HG02588 (cell line): ENCODE measurements at regions not wholly inside any gene's neighbourhood (a gene's known extent, or its start where the extent isn't known, plus 50 kb on each side); places are given as distances from the start of the nearest gene placed in this dataset.

Source experiments
- ATAC-seq: cut with Tn5 transposase; IDR thresholded peaks from one replicate; pipeline ENCODE4 v1.9.1; 2021; ENCODE audit warnings: mild to moderate bottlenecking, moderate library complexity; ENCODE audit not compliant: unreplicated experiment

DNA sequence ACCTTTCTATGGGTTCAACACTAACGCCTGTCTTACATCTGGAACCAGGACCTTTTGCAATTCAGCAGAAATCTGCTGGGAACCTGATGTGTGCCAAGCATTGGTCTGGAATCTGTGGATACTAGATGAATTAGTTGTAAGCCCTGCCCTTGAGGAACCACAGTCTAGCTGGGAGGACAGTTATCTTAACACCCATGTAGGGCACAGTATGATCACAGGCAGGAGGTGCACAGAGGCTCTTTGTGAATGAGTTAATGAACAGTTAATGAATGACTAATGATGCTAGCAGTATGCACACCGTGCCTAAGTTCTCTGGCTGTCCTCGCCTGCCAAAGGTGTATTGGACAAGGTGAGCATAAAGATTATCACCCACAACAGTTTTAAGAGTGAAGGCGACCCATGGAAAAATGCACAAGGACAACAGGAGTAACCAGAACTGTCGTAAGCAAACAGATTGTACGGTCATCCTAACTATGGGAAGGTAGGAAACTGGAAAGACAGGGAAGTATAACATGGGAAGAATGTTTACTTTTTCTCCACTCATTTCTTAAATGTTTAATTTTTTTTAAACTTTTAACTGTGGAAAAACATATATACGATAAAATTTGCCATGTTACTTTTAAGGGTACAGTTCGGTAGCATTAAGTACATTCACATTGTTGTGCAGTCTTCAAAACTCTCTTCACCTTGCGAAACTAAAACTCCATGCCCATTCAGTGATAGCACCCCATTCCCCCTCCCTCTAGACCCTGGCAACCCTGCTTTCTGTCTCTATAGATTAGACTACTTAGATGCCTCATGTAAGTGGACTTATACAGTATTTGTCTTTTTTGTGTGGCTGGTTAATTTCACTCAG, 139.9 kb downstream of the CXCL12 start:
- ATAC-seq, result no peak

DNA sequence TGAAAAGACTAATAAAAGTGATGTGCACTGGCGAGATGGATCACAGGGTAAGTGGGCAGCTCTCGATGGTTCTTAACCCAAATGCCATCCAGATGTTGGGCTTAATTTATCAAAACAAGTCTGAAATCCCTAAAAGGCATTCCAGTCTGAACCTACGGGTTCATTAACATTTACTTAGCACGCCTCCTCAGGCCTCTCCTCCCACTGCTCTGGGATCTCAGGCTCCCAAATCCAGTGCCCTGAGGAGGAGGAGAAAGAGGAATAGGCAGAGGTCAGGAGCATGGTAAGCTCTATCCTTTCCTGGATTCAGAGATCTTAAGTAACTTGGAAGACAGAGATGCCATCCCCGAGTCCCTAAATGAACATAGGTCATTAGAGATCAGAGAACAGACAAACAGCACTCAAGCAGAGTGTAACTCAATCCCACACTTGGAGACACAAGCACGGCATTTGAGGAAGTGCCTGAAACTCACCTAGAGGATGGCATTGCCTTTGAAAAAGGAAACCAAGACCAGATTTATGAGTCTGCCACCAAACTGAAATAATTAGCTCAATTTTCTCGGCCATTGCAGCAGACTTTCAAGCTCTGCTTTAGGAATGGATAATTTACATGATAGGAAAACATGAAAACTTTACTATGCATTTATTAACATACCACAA, 140.9 kb downstream of the CXCL12 start:
- ATAC-seq, result no peak

DNA sequence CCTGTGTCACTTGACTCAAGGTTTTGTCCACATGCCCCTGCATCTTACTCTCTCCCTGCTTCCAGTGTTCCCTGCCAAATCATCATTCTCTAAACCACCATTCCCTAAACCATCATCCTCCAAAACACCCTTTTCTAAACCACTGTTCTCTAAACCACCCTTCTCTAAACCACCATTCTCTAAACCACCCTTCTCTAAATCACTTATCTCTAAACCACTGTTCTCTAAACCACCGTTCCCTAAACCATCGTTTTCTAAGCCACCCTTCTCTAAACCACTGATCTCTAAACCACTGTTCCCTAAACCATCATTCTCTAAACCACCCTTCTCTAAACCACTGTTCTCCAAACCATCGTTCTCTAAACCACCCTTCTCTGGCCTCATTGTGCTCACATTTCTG, 142.1 kb downstream of the CXCL12 start:
- ATAC-seq, result no peak

DNA sequence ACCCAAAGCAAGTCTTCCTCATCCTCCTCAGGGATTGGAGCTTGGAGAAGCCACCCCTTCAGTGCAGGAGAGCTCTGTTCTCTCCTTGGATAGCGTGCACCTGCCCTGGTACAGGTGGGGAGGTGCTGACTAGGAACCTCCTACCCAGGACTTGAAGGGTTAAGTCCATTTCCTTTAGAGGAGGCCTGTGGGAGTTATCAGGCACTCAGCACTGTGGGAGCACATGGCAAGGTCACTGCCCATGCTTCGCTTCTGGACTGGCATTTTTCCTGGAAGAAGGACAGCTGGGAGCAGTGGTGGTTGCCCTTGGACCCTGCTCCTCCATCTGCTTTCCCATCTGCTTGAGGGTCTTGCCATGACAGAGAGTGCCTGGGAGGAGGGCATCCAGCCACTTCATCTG, 142.8 kb downstream of the CXCL12 start:
- ATAC-seq, result no peak

DNA sequence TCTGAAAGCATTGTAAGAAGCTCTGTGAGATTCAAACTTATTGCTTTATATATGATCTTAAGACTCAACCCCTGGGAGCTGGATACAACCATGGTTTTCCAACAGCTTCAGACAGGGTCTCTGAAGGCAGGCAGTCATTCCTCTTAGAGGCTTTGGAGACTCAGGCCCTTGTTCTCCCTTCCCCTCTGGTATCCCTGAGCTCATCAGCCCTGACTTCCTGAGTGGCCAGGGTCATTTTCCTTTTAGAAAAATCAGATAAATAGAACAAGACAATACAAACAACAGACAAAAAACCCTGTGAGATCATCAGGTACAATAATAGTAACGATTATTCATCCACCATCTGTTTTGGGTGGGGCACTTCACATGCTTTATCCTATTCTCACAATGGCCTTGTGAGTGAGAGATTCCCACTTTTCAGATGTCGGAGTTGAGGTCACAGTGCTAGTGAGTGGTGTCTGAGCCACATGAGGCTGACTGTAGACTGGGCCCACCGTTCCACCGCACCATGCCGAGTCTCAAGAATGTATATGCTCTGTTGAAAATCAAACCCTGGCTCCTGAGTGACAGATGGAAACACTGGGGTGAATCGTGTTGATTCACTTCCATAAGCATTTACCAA, 144.2 kb downstream of the CXCL12 start:
- ATAC-seq, result no peak

DNA sequence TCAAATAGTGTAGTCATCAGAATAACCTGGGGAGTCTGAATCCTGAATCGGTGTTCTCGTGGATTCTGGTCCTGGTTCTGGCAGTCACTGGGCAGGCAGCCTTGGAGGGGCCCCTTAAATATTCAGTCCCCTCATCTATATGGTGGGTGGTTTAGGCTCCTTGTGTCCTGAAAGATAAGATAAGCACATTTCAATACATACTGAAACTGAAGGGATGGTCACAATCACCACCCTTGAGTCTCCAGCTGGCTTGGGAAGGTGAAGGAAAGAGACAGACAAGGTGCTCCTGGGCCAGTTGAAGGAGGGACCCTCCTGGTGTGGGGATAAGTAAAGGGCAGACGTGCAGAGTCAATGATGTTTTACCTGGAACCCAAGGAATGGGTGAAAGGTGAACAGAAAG, 146.7 kb downstream of the CXCL12 start:
- ATAC-seq, result no peak

DNA sequence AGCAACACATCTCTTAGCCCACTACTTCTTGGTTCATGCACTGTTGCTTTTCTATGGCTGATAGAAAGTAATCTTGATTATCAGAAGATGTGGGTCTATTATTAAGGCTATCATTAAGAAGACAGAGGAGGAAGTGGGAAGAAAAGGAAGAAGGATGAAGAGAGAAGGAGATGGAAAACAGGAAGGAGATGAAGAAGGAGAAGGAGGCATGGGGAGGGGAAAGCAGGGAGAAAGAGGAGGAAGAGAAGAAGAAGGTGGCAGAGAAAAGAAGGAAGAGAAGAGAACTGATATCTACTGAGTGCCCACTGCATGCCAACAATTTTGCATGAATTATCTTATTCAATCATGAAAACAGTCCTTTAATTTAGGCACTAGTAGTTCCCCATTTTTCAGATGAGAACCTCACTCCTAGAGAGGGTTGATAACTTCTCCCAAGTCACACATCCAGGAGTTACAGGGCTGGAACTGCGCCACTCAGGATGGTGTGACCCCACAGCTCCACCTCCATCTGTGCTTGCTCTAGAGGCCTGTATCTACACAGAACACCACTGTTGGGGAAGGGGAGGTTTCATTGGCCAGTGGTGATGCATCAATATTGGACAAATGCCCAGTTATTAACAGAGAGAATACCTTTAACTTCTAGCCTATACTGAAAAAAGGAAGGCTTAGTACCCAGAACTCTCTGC, 147.4 kb downstream of the CXCL12 start:
- ATAC-seq, result no peak

DNA sequence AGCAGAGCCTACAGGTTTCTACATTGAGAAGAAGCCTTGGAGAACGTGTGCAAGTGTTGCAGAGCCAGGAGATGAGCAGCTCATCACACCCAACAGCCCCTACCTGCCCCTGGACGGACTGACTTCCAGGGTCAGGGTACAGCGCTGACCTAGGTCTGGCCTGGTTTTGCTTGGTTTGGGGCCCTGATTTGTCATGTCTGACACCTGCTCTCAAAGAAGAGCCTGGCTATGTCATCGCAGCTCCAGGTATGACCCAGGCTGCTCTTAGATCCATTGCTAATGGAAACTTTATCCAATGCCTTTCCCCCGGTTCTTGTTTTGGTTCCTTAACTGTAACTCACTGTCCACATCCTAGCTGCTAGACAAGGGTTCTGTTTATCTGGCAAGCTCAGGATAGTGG, 149.5 kb downstream of the CXCL12 start:
- ATAC-seq, result no peak

DNA sequence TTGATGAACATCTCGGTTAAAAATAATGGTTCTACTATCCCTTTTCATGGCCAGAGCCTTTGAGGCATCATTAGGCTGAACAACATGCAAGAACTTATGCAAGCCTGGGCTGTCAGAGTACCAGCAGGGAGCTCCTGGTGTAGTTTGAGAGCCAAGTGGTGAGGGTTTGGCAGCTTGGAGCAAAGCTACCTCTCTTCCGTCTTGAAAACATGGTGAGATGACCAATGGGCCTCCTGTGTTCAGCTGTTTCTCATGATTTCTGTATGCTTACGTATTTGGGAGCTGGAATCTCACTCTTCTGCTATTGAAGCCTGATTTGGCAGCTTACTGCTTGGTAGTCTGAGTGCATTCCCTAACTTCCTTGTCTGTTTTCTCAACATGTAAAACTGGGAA, 150.4 kb downstream of the CXCL12 start:
- no peak for ATAC-seq

DNA sequence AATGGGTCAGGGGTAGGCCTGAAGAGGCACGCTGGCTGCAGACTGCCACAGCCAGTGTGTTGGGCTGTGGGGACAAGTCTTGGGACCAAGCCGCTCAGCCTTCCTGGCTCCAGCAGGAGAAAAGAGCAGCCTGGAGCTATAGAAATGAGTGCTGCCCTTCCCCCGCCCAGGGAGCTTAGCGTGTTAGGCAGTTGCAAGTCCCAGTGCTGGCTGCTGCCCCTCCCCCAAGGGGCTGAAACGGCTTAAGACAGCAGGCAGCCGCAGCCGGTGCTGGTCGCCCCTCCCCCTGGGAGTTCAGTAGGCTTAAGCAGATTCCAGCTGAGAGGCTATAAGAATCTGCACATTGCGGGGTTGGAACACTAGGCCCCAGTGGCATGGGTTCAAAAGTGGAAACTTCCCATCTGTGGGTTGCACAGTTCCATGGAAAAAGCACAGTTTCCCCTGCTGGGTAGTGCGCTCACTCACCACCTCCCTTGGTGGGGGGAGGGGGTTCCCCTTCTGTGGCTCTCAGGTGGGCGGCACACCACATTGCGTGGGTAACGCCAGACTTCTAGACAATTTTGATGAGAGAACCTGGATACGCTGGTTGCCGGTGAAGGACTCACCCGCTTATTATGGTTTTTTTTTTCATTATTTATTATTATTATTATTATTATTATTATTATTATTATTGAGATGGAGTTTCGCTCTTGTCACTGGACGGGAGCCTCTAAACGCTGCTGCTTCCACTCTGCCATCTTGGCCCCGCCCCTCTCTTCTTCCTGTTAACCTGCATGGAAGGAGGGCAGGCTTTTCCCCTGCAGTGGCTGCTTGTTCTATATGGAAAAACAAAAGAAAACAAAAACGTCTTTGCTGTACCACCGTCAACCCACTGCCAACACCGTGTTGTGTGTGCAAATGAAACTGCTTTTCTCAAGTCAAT, 151.1 kb downstream of the CXCL12 start:
- ATAC-seq, result no peak

DNA sequence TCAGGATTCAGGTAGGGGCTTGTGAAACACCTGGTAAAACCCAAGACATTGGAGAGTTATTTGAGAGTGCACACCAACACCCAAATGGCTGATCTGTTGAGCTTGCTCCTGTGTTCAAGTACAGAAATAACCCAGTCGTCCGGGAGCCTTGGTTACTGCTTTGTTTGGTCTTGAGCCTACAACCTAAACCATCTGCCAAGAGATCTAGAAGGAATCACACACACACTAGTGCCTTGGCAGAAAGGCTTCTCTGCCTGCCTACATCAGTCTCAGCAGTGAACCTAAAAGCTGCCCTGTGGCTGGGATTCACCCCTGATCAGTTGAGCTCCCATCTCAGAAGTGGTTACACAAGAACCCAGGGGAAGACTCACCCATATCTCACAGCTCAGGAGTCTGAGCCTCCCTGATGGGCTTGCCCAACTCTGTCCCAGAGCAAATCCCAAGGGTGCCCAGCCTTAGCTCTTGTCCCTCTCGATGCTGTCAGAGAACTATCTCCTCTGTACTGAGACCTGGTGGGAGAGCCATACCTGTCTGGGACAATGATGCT, 167.6 kb downstream of the CXCL12 start:
- ATAC-seq, result no peak

DNA sequence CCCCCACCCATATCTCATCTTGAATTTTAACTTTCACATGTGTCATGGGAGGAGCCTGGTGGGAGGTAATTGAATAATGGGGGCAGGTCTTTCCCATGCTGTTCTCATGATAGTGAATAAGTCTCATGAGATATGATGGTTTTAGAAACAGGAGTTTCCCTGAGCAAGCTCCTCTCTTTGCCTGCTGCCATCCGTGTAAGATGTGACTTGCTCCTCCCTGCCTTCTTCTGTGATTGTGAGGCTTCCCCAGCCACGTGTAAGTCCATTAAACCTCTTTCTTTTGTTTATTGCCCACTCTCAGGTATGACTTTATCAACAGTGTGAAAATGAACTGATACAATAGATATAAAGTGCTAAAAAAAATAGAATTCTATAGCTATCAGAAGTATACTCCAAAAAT, 168.8 kb downstream of the CXCL12 start:
- ATAC-seq, result no peak

DNA sequence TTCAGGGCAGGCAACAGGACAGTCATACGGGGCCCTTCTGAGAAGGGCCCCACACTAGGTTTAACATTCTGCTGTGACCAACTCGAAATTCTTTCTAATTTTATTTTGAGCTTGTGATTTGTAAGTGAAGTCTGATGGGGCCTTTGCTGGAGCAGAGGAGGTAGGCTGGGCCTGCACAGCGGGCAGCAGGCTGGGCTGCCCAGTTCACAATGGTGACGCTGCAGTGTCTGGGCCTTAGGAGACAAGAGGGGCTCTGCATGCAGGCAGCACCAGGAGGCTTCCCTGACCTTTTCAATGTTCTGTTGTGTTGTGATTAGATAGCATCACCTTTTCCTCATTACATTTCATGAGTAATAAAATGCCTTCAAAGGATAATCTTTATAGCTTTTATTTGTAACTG, 175.1 kb downstream of the CXCL12 start:
- no peak for ATAC-seq

DNA sequence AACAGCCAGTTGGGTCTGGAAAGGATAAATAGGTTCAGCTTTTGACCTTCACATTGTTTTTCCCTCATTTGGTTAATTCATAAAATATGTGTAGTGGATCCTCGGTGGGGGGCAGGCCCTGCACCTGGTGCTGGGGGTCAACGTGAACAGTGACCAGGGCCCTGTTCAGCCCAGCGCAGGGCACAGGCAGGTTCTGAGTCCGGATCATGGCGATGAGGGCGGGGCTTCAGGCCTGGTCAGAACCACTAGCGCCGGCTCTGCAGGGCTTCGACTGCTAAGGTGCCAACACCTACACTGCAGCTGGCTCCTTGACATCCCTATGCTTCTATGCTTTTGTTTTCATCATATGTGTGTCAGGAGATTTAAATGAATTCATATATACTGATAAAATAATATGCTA, 177.7 kb downstream of the CXCL12 start:
- ATAC-seq, result no peak

DNA sequence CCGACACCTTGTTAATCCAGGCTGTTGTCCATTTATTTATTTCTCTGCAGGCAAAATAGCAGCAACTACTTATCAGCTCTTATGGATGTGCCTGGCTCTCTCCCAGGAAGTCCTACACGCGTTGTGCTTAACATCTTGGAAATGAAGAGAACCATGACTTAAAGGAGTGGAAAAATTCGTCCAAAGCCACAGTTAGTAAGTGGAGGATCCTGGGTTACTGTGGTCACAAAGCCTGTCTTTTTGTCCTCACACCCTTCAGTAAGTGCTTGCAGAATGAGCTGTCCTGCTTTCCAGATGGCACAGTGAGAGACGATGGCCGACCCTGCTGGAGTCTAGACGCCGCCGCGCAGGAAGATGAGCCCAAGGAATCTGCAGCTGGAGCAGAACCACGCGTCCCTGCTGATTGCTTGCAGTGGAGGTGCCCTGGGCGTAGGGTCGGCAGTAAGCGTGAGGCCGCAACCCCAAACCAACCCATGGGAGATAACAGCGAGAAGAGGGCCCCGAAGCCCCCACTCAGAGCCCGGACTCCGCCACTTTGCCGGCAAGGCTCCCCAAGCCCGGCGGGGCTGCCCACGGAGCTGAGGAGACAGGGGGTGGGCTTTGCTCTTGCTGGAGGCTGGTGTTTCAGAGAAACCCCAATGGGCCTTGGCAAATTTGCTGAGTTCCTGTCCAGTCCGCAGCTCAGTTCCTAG, 178.6 kb downstream of the CXCL12 start:
- no peak for ATAC-seq

DNA sequence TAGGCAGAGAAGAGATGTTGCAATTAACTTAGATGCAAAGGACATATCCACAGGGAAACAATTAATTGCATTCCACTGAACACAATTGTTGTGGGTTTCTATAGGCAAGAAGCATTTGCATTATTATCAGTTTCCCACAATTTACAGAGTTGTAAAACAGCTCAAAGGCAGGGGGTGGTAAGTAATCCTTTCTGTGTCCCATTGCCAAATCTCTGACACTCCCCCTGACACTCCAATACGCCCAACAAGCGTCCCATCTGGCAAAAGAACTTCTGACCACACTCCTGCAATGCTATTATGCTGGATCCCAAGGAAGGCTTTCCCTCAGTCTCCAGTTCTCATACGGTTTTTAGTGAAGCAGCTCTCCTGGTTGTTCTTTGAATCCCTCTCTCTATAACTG, 179.8 kb downstream of the CXCL12 start:
- no peak for ATAC-seq

DNA sequence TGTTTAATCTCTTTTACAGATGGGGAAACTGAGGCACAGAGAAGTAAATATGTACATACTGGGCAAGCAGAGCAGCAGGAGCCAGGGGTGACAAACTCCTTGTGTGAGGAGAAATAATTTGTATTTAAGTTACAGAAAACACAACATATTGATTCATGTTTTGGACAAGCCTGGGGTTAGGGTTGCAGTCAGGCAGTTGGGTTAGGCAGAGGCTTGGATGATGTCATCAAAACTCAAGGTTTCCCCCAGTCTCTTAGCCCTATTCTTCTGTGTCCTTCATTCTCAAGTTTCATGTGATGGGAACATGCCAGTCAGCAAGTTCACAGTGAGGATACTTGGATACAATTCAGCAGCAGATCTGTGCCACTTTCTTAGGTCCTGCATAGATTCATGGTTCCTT, 181.4 kb downstream of the CXCL12 start:
- no peak for ATAC-seq

DNA sequence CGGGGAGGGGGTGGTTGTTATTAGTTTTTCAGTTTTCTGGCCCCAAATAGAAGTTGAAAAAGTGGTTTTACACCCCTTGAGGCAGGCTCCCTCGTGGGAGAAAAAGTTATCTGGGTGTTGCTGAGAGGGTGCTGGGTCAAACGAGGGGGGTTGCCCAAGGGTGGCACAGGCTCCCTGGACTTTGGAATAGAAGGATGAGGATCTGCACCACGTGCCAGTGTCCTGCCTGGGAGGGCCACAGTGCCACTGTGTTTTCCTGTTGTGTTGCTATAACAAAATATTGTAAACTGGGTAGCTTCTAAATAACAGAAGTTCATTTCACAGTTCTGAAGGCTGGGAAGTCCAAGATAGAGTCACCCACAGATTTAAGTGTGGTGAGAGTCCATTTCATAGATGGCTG, 181.9 kb downstream of the CXCL12 start:
- no peak for ATAC-seq

DNA sequence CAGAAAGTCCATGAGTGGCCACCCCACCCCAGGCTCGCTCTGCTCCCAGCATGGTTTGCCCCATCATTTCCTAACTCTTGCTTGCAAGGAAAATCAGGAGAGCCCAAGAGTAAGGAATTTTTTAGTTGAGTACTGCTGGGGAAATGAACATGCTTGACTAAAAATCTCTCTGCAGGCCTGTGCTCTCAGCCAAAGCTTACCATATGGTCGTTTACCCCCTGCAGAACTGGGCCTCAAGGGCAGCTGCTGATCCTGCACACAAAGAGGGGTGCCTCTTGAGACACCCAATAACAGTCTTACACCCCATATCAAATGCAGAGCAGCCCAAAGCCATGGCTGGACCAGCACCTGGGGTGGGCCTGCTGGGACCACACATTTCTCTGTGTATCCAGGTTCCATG, 183.2 kb downstream of the CXCL12 start:
- ATAC-seq, result no peak

DNA sequence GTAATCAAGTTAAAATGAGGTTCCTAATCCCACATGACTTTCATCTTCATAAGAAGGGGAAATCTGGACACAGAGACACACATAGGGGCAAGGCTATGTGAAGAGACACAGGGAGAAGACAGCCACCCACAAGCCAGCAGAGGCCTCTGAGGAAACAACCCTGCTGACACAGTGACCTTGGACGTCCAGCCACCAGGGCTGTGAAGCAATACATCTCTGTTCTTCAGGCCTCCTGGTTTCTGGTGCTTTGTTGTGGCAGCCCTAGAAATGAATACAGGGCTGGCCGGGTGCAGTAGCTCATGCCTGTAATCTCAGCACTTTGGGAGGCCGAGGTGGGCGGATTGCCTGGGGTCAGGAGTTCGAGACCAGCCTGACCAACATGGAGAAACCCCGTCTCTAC, 183.9 kb downstream of the CXCL12 start:
- ATAC-seq, result no peak
